ENCODE measurements at regions not wholly inside any gene's neighbourhood (a gene's known extent, or its start where the extent isn't known, plus 50 kb on each side); places are given as distances from the start of the nearest gene placed in this dataset.

- no peak for DNase-seq (ENCODE audit: low read depth, low spot score)
These were observed 345.1 kb downstream of the LMO4 start for GRCh38 chr1:87673748-87674147.

- no peak for DNase-seq (ENCODE audit: low read depth, low spot score)
These were observed 346.1 kb downstream of the LMO4 start for GRCh38 chr1:87674791-87675190.

- no peak for DNase-seq (ENCODE audit: low read depth, low spot score)
These were observed 349.6 kb downstream of the LMO4 start for GRCh38 chr1:87678266-87678665.

GRCh38 chr1:87682565-87682964 lies 353.9 kb downstream of the LMO4 start:
- no peak for DNase-seq (ENCODE audit: low read depth, low spot score)

GRCh38 chr1:87683196-87683956 lies 354.7 kb downstream of the LMO4 start:
- DNase-seq (ENCODE audit: low read depth, low spot score) = no peak

- no peak for DNase-seq (ENCODE audit: low read depth, low spot score)
These were observed 355.5 kb downstream of the LMO4 start for GRCh38 chr1:87684194-87684593.

GRCh38 chr1:87684713-87685205 lies 356.1 kb downstream of the LMO4 start:
- DNase-seq (ENCODE audit: low read depth, low spot score) = no peak

GRCh38 chr1:87685311-87686135 lies 356.8 kb downstream of the LMO4 start:
- no peak for DNase-seq (ENCODE audit: low read depth, low spot score)

GRCh38 chr1:87686136-87686495 lies 357.4 kb downstream of the LMO4 start:
- no peak for DNase-seq (ENCODE audit: low read depth, low spot score)

- no peak for DNase-seq (ENCODE audit: low read depth, low spot score)
These were observed 358.0 kb downstream of the LMO4 start for GRCh38 chr1:87686671-87687070.

GRCh38 chr1:87688136-87688535 lies 359.5 kb downstream of the LMO4 start:
- DNase-seq (ENCODE audit: low read depth, low spot score) = no peak

- DNase-seq (ENCODE audit: low read depth, low spot score) = no peak
These were observed 360.8 kb downstream of the LMO4 start for GRCh38 chr1:87689487-87689886.

- DNase-seq (ENCODE audit: low read depth, low spot score) = no peak
These were observed 367.8 kb downstream of the LMO4 start for GRCh38 chr1:87696483-87696882.

- DNase-seq (ENCODE audit: low read depth, low spot score) = no peak
These were observed 373.8 kb downstream of the LMO4 start for GRCh38 chr1:87702455-87702854.

GRCh38 chr1:87705233-87705632 lies 376.6 kb downstream of the LMO4 start:
- no peak for DNase-seq (ENCODE audit: low read depth, low spot score)

GRCh38 chr1:87706203-87706602 lies 377.5 kb downstream of the LMO4 start:
- DNase-seq (ENCODE audit: low read depth, low spot score) = no peak

GRCh38 chr1:87706779-87707228 lies 378.1 kb downstream of the LMO4 start:
- DNase-seq (ENCODE audit: low read depth, low spot score) = no peak

GRCh38 chr1:87707411-87707810 lies 378.7 kb downstream of the LMO4 start:
- no peak for DNase-seq (ENCODE audit: low read depth, low spot score)

GRCh38 chr1:87712261-87713010 lies 383.8 kb downstream of the LMO4 start:
- DNase-seq (ENCODE audit: low read depth, low spot score) = no peak

- DNase-seq (ENCODE audit: low read depth, low spot score) = no peak
These were observed 385.6 kb downstream of the LMO4 start for GRCh38 chr1:87714278-87714677.

GRCh38 chr1:87715052-87715451 lies 386.4 kb downstream of the LMO4 start:
- DNase-seq (ENCODE audit: low read depth, low spot score) = no peak

GRCh38 chr1:87715471-87715870 lies 386.8 kb downstream of the LMO4 start:
- DNase-seq (ENCODE audit: low read depth, low spot score) = no peak

Data from pulmonary artery endothelial cell (primary cell).